ENCODE measurements at regions not wholly inside any gene's neighbourhood (a gene's known extent, or its start where the extent isn't known, plus 50 kb on each side); places are given as distances from the start of the nearest gene placed in this dataset.

DNA sequence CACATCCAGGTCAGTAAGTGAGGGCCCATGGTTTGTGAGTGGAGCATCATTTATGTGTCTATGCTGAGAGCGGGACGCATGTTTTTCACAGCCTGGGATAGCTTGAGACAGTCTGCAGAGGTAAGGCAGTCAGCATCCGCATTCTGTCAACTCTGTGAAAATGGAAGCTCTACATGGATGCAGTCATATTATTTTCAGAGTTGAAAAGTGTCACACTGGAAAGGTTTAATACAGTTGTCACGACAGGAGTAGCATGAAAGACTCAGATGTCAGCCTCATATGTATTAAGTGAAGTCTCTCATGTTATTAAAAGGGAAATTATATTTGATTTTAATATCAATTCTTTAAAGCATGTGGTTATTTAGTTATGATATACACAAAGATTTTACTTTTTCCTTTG, 436.9 kb upstream of the GYPC start:
- Mint-ChIP-seq H3K9me3 (ENCODE audit: unreplicated experiment) (peaks cover 4% of the 10 kb centered on the region), H3K27ac (ENCODE audit: unreplicated experiment) (no peak overlapping the region), H3K36me3 (ENCODE audit: low read depth, unreplicated experiment) (no peaks in the 10 kb centered on the region), H3K4me1 (ENCODE audit: unreplicated experiment) (peaks cover 2% of the 10 kb centered on the region), H3K27me3 (ENCODE audit: unreplicated experiment) (no peaks in the 10 kb centered on the region), H3K4me3 (ENCODE audit: unreplicated experiment) (no peak overlapping the region)
- TF ChIP-seq, protein P1, sequence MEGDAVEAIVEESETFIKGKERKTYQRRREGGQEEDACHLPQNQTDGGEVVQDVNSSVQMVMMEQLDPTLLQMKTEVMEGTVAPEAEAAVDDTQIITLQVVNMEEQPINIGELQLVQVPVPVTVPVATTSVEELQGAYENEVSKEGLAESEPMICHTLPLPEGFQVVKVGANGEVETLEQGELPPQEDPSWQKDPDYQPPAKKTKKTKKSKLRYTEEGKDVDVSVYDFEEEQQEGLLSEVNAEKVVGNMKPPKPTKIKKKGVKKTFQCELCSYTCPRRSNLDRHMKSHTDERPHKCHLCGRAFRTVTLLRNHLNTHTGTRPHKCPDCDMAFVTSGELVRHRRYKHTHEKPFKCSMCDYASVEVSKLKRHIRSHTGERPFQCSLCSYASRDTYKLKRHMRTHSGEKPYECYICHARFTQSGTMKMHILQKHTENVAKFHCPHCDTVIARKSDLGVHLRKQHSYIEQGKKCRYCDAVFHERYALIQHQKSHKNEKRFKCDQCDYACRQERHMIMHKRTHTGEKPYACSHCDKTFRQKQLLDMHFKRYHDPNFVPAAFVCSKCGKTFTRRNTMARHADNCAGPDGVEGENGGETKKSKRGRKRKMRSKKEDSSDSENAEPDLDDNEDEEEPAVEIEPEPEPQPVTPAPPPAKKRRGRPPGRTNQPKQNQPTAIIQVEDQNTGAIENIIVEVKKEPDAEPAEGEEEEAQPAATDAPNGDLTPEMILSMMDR (IDR thresholded peaks at IDR 0.05; ENCODE audit: unreplicated experiment) = no peak
- DNase-seq (ENCODE audit: low spot score) = no peak

DNA sequence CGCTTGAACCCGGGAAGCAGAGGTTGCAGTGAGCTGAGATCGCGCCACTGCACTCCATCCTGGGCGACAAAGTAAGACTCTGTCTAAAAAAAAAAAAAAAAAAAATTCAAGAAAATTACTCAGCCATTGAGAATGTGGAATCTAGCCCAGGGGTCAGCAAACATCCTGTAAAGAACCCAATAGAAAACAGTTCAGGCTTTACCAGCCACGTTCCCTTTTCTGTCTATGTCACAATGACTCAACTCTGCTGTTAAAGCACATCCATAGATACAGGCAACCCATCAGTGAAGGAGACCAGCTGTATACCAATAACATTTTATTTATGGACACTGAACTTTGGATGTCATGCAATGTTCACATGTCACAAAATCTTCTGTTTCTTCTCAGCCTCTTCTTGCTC, 435.6 kb upstream of the GYPC start:
- DNase-seq (ENCODE audit: low spot score) = no peak
- Mint-ChIP-seq H3K4me1 (ENCODE audit: unreplicated experiment) (peaks cover 2% of the 10 kb centered on the region), H3K27ac (ENCODE audit: unreplicated experiment) (no peak overlapping the region), H3K36me3 (ENCODE audit: low read depth, unreplicated experiment) (no peaks in the 10 kb centered on the region), H3K27me3 (ENCODE audit: unreplicated experiment) (no peaks in the 10 kb centered on the region), H3K9me3 (ENCODE audit: unreplicated experiment) (peaks cover 4% of the 10 kb centered on the region), H3K4me3 (ENCODE audit: unreplicated experiment) (no peak overlapping the region)
- TF ChIP-seq, protein P1 (IDR thresholded peaks at IDR 0.05; ENCODE audit: unreplicated experiment) = no peak

DNA sequence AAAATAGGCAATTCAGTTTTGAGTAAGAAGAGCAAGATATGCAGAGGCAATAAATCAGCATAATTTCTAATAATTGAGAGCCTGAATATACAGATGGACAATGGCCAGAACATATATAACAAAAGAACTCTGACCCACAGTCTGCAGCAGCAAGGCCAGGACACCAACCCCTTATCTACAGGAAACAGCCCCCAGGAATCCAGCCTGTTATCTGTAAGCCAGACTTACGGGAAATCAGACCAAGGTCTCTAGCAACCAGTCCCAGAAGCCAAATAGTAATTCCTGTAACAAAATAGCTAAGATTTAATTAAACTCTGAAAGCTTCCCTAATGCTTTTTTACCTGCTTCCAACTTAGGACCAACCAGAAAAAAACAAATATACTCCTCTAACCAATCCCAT, 434.5 kb upstream of the GYPC start:
- DNase-seq (ENCODE audit: low spot score) = no peak
- no peaks in the 10 kb centered on the region for H3K27me3 Mint-ChIP-seq (ENCODE audit: unreplicated experiment)
- no peak overlapping the region for H3K4me3 Mint-ChIP-seq (ENCODE audit: unreplicated experiment)
- peaks cover 4% of the 10 kb centered on the region for H3K9me3 Mint-ChIP-seq (ENCODE audit: unreplicated experiment)
- H3K4me1 Mint-ChIP-seq (ENCODE audit: unreplicated experiment) = peaks cover 2% of the 10 kb centered on the region
- no peaks in the 10 kb centered on the region for H3K36me3 Mint-ChIP-seq (ENCODE audit: low read depth, unreplicated experiment)
- peak overlapping the region; percentile 53 for H3K27ac Mint-ChIP-seq (ENCODE audit: unreplicated experiment)
- TF ChIP-seq, protein P1 (IDR thresholded peaks at IDR 0.05; ENCODE audit: unreplicated experiment) = no peak

DNA sequence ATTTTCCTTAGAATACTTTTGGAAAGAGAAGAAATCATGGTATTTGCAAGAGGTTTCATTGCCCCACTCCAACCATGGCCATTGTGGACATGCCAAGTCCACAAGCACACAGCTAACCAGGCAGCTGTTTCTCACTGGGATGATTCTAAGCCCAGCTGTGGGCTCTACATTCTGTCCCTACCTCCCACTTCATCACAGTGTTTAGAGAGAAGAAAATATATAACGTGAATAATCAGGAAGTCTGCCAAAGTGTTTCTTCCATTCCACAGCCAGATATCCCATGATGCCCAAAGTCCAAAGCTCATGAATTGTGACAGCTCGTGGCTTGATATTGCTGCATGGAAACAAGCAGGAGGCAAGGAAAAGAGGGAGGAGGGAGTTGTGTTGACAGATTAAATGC, 433.7 kb upstream of the GYPC start:
- H3K4me3 Mint-ChIP-seq (ENCODE audit: unreplicated experiment) = no peak overlapping the region
- peaks cover 2% of the 10 kb centered on the region for H3K4me1 Mint-ChIP-seq (ENCODE audit: unreplicated experiment)
- no peaks in the 10 kb centered on the region for H3K27me3 Mint-ChIP-seq (ENCODE audit: unreplicated experiment)
- H3K9me3 Mint-ChIP-seq (ENCODE audit: unreplicated experiment) = peaks cover 4% of the 10 kb centered on the region
- H3K27ac Mint-ChIP-seq (ENCODE audit: unreplicated experiment) = peak overlapping the region; percentile 53
- TF ChIP-seq, protein P1 (IDR thresholded peaks at IDR 0.05; ENCODE audit: unreplicated experiment) = no peak
- H3K36me3 Mint-ChIP-seq (ENCODE audit: low read depth, unreplicated experiment) = no peaks in the 10 kb centered on the region
- no peak for DNase-seq (ENCODE audit: low spot score)

DNA sequence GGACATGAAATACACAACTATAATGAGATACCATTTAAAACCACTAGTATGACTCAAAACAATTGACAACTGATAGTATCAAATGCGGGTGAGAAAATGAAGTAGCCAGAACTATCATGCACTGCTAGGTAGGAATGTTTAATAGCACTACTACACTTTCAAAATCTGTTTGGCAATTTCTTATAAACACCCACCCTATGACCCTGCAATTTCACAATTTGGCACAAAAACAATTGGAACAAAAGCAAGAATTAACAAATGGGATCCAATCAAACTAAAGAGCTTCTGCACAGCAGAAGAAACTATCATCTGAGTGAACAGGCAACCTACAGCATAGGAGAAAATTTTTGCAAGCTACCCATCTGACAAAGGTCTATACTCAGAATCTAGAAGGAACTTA, 431.2 kb upstream of the GYPC start:
- TF ChIP-seq, protein P1 (IDR thresholded peaks at IDR 0.05; ENCODE audit: unreplicated experiment) = no peak
- Mint-ChIP-seq H3K9me3 (ENCODE audit: unreplicated experiment) (peaks cover 4% of the 10 kb centered on the region), H3K27me3 (ENCODE audit: unreplicated experiment) (no peaks in the 10 kb centered on the region), H3K36me3 (ENCODE audit: low read depth, unreplicated experiment) (no peaks in the 10 kb centered on the region), H3K27ac (ENCODE audit: unreplicated experiment) (no peak overlapping the region), H3K4me1 (ENCODE audit: unreplicated experiment) (peaks cover 2% of the 10 kb centered on the region), H3K4me3 (ENCODE audit: unreplicated experiment) (no peak overlapping the region)
- no peak for DNase-seq (ENCODE audit: low spot score)

All from endothelial cell (in vitro differentiated cells).